RWPE2 (cell line): ENCODE measurements at regions not wholly inside any gene's neighbourhood (a gene's known extent, or its start where the extent isn't known, plus 50 kb on each side); places are given as distances from the start of the nearest gene placed in this dataset.

Experiments
- ATAC-seq: fragments of 200-7000 bp; cut with Tn5 transposase; 3 replicates; pipeline ENCODE4 v1.9.1; 2021; ENCODE audit warnings: low read depth
- DNase-seq: peaks from one replicate; pipeline ENCODE4 v3.0.0-alpha.2; 2020; ENCODE audit warnings: low spot score
- H3K27ac ChIP-seq: fragments of 450-650 bp; 2 replicates; pipeline ENCODE4 v1.5.1; 2017; ENCODE audit warnings: mild to moderate bottlenecking; ENCODE audit not compliant: poor library complexity, severe bottlenecking
- H3K27me3 ChIP-seq: fragments of 250-450 bp; sonication (Bioruptor Pico); 2 replicates; pipeline ENCODE4 v1.5.1; 2021; ENCODE audit warnings: mild to moderate bottlenecking, moderate library complexity; ENCODE audit not compliant: insufficient read depth, poor library complexity, severe bottlenecking
- H3K36me3 ChIP-seq: fragments of 250-450 bp; sonication (Bioruptor Pico); 2 replicates; pipeline ENCODE4 v1.5.1; 2020; ENCODE audit warnings: low read depth, mild to moderate bottlenecking, moderate library complexity
- H3K4me1 ChIP-seq: fragments of 250-450 bp; sonication (Bioruptor Pico); 2 replicates; pipeline ENCODE4 v1.5.1; 2021; ENCODE audit warnings: mild to moderate bottlenecking, moderate library complexity; ENCODE audit not compliant: insufficient read depth, poor library complexity, severe bottlenecking
- H3K4me3 ChIP-seq: fragments of 250-450 bp; sonication (Bioruptor Pico); 2 replicates; pipeline ENCODE4 v1.5.1; 2021; ENCODE audit warnings: mild to moderate bottlenecking, moderate library complexity; ENCODE audit not compliant: severe bottlenecking
- H3K9me3 ChIP-seq: fragments of 250-450 bp; sonication (Bioruptor Pico); 2 replicates; pipeline ENCODE4 v1.5.1; 2021; ENCODE audit warnings: mild to moderate bottlenecking, moderate library complexity; ENCODE audit not compliant: severe bottlenecking
- TF ChIP-seq, protein P1 (sequence below): fragments of 450-650 bp; IDR thresholded peaks from one replicate; pipeline ENCODE4 v1.5.1; 2017; ENCODE audit warnings: mild to moderate bottlenecking, moderate library complexity; ENCODE audit not compliant: poor library complexity, severe bottlenecking

DNA sequence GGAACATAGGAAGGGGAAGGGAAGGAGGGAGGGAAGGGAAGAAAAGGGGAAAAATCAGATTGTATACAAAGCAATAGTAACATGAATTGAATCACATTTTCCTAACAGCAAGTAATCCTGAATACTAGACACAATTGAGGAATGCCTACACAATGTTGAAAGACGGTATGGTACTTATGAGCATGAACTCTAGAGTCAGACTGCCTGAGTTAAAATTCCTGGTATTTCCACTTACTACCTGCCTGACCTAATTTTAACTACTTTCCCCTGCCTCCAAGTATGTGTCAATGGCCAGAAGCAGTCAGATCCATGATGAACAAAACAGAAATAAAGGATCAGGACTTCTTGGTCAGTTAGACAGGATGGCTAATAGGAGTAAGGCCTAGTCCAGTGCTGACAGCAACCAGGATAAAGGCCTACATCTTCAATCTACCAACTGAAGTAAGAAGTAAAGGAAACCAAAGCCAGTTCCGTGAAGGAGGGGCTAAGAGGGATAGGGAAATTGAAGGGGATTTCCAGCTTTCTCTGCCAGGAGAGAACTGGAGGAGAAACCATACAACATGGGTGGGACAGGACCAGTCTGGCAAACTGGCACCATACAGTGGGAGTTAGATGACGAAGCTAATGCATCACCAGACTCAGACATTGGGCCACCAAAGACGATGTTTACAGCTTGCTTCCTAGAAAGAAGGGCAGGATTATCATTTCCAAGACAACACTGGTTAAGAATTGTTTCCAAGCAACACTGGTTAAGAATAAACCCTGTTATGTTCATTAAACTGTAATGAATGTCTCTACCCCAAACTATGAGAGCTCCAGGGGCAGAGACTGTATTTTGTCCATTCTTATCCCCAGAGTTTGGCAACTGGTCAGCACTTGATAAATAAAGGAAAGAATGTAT, 151.6 kb upstream of the UBE2E2 start:
- no peak for DNase-seq
- H3K27me3 ChIP-seq: no peaks in the 10 kb centered on the region
- ATAC-seq: no peak
- TF ChIP-seq, protein P1, sequence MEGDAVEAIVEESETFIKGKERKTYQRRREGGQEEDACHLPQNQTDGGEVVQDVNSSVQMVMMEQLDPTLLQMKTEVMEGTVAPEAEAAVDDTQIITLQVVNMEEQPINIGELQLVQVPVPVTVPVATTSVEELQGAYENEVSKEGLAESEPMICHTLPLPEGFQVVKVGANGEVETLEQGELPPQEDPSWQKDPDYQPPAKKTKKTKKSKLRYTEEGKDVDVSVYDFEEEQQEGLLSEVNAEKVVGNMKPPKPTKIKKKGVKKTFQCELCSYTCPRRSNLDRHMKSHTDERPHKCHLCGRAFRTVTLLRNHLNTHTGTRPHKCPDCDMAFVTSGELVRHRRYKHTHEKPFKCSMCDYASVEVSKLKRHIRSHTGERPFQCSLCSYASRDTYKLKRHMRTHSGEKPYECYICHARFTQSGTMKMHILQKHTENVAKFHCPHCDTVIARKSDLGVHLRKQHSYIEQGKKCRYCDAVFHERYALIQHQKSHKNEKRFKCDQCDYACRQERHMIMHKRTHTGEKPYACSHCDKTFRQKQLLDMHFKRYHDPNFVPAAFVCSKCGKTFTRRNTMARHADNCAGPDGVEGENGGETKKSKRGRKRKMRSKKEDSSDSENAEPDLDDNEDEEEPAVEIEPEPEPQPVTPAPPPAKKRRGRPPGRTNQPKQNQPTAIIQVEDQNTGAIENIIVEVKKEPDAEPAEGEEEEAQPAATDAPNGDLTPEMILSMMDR: no peak
- H3K4me3 ChIP-seq: no peak overlapping the region
- H3K4me1 ChIP-seq: peaks cover 10% of the 10 kb centered on the region
- H3K27ac ChIP-seq: no peak overlapping the region
- no peaks in the 10 kb centered on the region for H3K36me3 ChIP-seq
- H3K9me3 ChIP-seq: peaks cover 2% of the 10 kb centered on the region

DNA sequence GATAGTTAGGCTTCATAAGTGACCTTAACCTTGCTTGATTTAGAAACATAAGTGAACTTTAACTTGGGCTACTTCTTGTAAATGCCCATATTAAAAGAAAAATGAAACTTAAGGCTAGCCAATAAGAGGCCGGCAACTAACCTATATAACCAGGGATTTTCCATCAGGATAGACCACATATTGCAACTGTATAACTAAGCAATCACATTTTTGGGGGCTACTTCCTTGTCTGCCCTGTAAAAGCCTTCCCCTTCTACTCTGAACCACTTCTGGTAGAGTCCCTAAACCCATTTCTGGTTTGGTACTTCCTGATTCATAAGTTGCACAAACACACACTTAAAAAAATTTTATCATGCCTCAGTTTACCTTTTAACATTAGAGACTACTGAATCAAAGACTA, 150.9 kb upstream of the UBE2E2 start:
- H3K27ac ChIP-seq: no peak overlapping the region
- no peaks in the 10 kb centered on the region for H3K9me3 ChIP-seq
- no peak overlapping the region for H3K4me3 ChIP-seq
- DNase-seq (no peak), ATAC-seq (no peak)
- no peaks in the 10 kb centered on the region for H3K27me3 ChIP-seq
- TF ChIP-seq, protein P1: no peak
- H3K4me1 ChIP-seq: peaks cover 10% of the 10 kb centered on the region
- no peaks in the 10 kb centered on the region for H3K36me3 ChIP-seq

DNA sequence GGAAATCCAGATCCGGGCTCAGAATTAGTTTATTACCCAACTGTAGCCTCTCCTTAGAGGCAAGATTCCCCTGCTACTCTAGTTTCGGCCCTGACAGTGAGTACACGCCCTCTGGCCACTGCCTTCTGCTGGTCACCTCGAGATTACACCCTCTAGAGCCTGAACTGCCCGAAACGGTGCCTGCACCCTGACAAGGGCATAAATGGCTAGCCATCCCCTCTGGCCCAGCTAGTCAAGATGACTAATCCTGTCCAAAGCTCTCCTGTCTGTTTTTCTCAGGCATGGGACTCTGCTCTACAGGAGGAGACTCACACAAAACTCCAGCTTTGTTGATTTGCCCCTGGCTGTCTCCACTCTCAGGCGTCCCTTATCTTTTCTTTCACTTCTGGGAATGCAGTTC, 150.5 kb upstream of the UBE2E2 start:
- no peak for ATAC-seq
- H3K27me3 ChIP-seq: no peaks in the 10 kb centered on the region
- DNase-seq: no peak

DNA sequence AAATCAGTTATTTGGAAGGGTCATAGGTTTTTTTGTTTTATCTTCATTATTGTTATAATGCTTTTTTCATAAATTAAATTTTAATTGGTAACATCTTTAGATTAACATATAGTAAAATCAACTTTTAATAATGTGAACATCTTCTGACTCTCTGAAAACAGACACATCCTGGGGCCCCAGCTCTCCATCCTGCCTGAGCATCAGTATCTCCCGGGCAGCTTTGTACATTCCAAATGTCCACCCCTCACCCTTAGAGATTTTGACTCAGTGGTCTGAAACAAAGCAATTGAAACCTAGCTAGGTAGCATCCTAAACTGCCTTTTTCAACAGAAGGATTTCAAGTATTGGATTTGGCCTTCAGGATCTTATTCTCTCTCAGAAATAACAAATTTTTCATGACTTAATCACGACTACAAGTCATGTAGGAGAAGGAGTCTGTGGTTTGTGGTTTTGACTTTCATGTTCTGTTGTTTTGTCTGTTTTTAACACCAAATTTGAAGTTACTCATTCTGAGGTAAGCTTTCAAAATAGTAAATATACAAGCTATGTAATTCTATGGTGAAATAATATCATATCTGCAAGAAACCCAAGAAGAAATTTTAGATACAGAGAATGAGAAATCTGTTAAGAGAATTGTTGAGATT, 147.3 kb upstream of the UBE2E2 start:
- Histone ChIP-seq H3K4me1 (peaks cover 10% of the 10 kb centered on the region), H3K27me3 (peaks cover 5% of the 10 kb centered on the region), H3K36me3 (no peaks in the 10 kb centered on the region), H3K9me3 (no peaks in the 10 kb centered on the region), H3K4me3 (no peak overlapping the region), H3K27ac (no peak overlapping the region)
- TF ChIP-seq, protein P1: no peak
- no peak for DNase-seq
- ATAC-seq: peak; percentile 95

More for the DNA sequence above, 150.5 kb upstream of the UBE2E2 start:
- H3K4me3 ChIP-seq: no peak overlapping the region
- TF ChIP-seq, protein P1: no peak
- H3K4me1 ChIP-seq: peaks cover 10% of the 10 kb centered on the region
- no peaks in the 10 kb centered on the region for H3K36me3 ChIP-seq
- H3K9me3 ChIP-seq: no peaks in the 10 kb centered on the region
- no peak overlapping the region for H3K27ac ChIP-seq

DNA sequence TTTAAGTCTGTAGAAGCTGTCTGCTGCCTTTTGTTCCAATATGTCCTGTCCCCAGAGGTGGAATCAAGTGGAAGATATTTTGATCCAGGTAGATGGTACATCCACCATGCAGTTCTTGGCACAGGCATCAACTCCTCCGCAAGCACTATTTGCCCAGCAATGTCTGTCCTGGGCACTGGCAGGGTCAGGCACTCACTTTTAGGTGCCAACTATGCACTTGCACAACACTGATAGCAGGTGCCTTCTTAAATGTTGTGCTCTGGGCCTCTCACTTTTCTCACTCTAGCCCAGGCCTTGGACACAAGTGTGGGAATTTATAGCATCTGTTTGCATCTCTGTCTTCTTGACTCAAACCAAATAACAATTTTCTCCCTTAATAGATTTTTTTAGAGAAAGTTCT, 140.5 kb upstream of the UBE2E2 start:
- ATAC-seq: no peak
- H3K9me3 ChIP-seq: no peaks in the 10 kb centered on the region
- no peak overlapping the region for H3K4me3 ChIP-seq
- TF ChIP-seq, protein P1: no peak
- H3K27ac ChIP-seq: no peak overlapping the region
- H3K36me3 ChIP-seq: no peaks in the 10 kb centered on the region
- peaks cover 5% of the 10 kb centered on the region for H3K27me3 ChIP-seq
- no peak for DNase-seq
- H3K4me1 ChIP-seq: no peaks in the 10 kb centered on the region
